Activated B cell treated with CpG ODN at 0.5 μM for 24 hours (primary cell): ENCODE measurements at regions not wholly inside any gene's neighbourhood (a gene's known extent, or its start where the extent isn't known, plus 50 kb on each side); places are given as distances from the start of the nearest gene placed in this dataset.

Experiments used
- ATAC-seq: fragments of 200-7000 bp; cut with Tn5 transposase; one replicate; pipeline ENCODE4 v1.10.0; 2021; ENCODE audit warnings: low read depth, mild to moderate bottlenecking, moderate library complexity
- CTCF ChIA-PET: fragments of 350-600 bp; sonication (Branson Sonifier 250); formaldehyde crosslinking; loops from one replicate; lab custom pipeline; 2021; ENCODE audit warnings: antibody characterized with exemption; lab: Charles Lee
- POLR2A ChIA-PET: fragments of 350-600 bp; sonication (Branson Sonifier 250); formaldehyde crosslinking; loops from one replicate; lab custom pipeline; 2021; ENCODE audit warnings: antibody characterized with exemption; lab: Charles Lee
- DNase-seq: peaks from one replicate; pipeline ENCODE4 v3.0.0; 2022
- H3K27ac Mint-ChIP-seq: one replicate; pipeline ENCODE4 v1.8.0; 2020; ENCODE audit warnings: mixed read lengths
- H3K27me3 Mint-ChIP-seq: one replicate; pipeline ENCODE4 v1.8.0; 2021; ENCODE audit warnings: mixed read lengths
- H3K36me3 Mint-ChIP-seq: one replicate; pipeline ENCODE4 v1.8.0; 2021; ENCODE audit warnings: low read depth, mixed read lengths
- H3K4me1 Mint-ChIP-seq: one replicate; pipeline ENCODE4 v1.8.0; 2021; ENCODE audit warnings: mixed read lengths
- H3K4me3 Mint-ChIP-seq: one replicate; pipeline ENCODE4 v1.8.0; 2020; ENCODE audit warnings: mild to moderate bottlenecking, mixed read lengths
- H3K9me3 Mint-ChIP-seq: one replicate; pipeline ENCODE4 v1.8.0; 2020; ENCODE audit warnings: mixed read lengths
- intact Hi-C: fragments of 100-400 bp; cut with micrococcal nuclease; formaldehyde crosslinking; loops from one replicate; pipeline ENCODE4 v1.15.1; 2024
- TF ChIP-seq, protein P1 (sequence below): fragments of 200-600 bp; IDR thresholded peaks from one replicate; pipeline ENCODE4 v1.8.0; 2022; ENCODE audit warnings: antibody characterized with exemption, mild to moderate bottlenecking

GRCh38 chr2:226411205-226411604 is 388.4 kb downstream of the IRS1 start:
- Mint-ChIP-seq H3K27ac (no peak overlapping the region), H3K4me1 (no peaks in the 10 kb centered on the region), H3K9me3 (no peaks in the 10 kb centered on the region), H3K36me3 (no peaks in the 10 kb centered on the region), H3K27me3 (peaks cover 6% of the 10 kb centered on the region), H3K4me3 (no peak overlapping the region)
- DNase-seq (no peak), ATAC-seq (no peak)
- TF ChIP-seq, protein P1, sequence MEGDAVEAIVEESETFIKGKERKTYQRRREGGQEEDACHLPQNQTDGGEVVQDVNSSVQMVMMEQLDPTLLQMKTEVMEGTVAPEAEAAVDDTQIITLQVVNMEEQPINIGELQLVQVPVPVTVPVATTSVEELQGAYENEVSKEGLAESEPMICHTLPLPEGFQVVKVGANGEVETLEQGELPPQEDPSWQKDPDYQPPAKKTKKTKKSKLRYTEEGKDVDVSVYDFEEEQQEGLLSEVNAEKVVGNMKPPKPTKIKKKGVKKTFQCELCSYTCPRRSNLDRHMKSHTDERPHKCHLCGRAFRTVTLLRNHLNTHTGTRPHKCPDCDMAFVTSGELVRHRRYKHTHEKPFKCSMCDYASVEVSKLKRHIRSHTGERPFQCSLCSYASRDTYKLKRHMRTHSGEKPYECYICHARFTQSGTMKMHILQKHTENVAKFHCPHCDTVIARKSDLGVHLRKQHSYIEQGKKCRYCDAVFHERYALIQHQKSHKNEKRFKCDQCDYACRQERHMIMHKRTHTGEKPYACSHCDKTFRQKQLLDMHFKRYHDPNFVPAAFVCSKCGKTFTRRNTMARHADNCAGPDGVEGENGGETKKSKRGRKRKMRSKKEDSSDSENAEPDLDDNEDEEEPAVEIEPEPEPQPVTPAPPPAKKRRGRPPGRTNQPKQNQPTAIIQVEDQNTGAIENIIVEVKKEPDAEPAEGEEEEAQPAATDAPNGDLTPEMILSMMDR, result no peak
- intact Hi-C loops, result no loop called here
- ChIA-PET POLR2A (no interaction called here), CTCF (no interaction called here)

DNA sequence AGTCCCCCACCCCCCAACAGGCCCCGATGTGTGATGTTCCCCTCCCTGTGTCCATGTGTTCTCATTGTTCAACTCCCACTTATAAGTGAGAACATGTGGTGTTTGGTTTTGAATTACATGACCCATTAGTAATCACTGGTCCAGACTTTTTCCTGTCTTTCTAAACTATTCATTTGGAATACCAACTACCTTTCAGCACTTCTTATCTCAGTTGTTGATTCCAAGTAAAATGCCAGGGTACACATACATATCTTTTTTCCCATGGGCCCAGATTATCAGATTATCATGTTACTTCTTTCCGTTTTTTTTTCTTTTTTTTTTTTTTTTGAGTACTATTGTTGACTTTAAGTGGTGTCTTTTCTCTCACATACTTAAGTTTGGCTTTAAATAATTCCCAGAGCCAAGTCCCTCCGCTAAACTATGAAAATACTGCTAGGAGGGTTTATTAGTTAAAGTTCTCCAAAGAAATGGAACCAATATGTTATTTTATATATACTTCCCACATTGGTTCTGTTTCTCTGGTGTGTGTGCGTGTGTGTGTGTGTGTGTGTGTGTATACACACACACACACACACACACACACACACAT is 389.3 kb downstream of the IRS1 start:
- no peaks in the 10 kb centered on the region for H3K4me1 Mint-ChIP-seq
- ChIA-PET POLR2A (no interaction called here), CTCF (no interaction called here)
- ATAC-seq (no peak), DNase-seq (no peak)
- H3K9me3 Mint-ChIP-seq, result no peaks in the 10 kb centered on the region
- H3K36me3 Mint-ChIP-seq, result no peaks in the 10 kb centered on the region
- no peak overlapping the region for H3K27ac Mint-ChIP-seq
- TF ChIP-seq, protein P1, result no peak
- H3K27me3 Mint-ChIP-seq, result peaks cover 6% of the 10 kb centered on the region
- no peak overlapping the region for H3K4me3 Mint-ChIP-seq
- intact Hi-C loops, result no loop called here

- Mint-ChIP-seq H3K27me3 (peaks cover 6% of the 10 kb centered on the region), H3K36me3 (no peaks in the 10 kb centered on the region), H3K4me3 (no peak overlapping the region), H3K4me1 (no peaks in the 10 kb centered on the region), H3K9me3 (no peaks in the 10 kb centered on the region), H3K27ac (no peak overlapping the region)
- no peak for ATAC-seq
- POLR2A ChIA-PET, result no interaction called here
- intact Hi-C loops, result no loop called here
- TF ChIP-seq, protein P1, result no peak
- no peak for DNase-seq
- CTCF ChIA-PET, result no interaction called here
Measured at GRCh38 chr2:226409134-226409533, 390.5 kb downstream of the IRS1 start.

- Mint-ChIP-seq H3K9me3 (no peaks in the 10 kb centered on the region), H3K36me3 (no peaks in the 10 kb centered on the region), H3K27ac (no peak overlapping the region), H3K4me1 (no peaks in the 10 kb centered on the region), H3K27me3 (peaks cover 11% of the 10 kb centered on the region), H3K4me3 (no peak overlapping the region)
- DNase-seq, result no peak
- ChIA-PET POLR2A (no interaction called here), CTCF (no interaction called here)
- TF ChIP-seq, protein P1, result no peak
- ATAC-seq, result no peak
- intact Hi-C loops, result no loop called here
Measured at GRCh38 chr2:226408141-226408540, 391.5 kb downstream of the IRS1 start.

DNA sequence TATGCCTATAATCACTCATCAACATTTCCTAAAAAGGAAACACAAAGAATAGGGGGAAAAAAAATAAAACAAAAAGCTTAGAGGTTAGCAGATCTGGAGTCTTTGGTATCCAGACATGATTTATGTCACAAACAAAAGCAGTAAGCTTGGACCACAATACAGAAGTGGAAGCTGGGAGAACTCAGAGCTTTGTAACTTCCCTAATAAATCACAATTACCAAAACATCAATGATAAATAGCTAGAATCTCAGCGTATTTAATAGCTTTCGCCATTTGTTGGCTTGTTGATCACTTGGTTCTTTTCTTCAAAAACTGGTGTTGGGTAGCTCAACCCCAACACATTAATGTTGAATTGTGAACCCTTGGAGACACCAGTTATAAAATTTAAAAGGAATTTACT is 392.5 kb downstream of the IRS1 start:
- ChIA-PET CTCF (no interaction called here), POLR2A (interaction anchor here (0.5 to 0.6 kb wide), 2 partner anchors 335 to 383 kb away, joined by 3 to 5 read pairs; no protein-coding TSS in a partner anchor)
- no peak for DNase-seq
- Mint-ChIP-seq H3K27ac (no peak overlapping the region), H3K27me3 (peaks cover 11% of the 10 kb centered on the region), H3K4me3 (no peak overlapping the region), H3K4me1 (no peaks in the 10 kb centered on the region), H3K9me3 (no peaks in the 10 kb centered on the region), H3K36me3 (no peaks in the 10 kb centered on the region)
- intact Hi-C loops, result no loop called here
- TF ChIP-seq, protein P1, result no peak
- no peak for ATAC-seq
